Ishikawa (cell line): ENCODE measurements at regions not wholly inside any gene's neighbourhood (a gene's known extent, or its start where the extent isn't known, plus 50 kb on each side); places are given as distances from the start of the nearest gene placed in this dataset.

Experiments used
- CREB1 ChIP-seq: IDR thresholded peaks from 2 replicates; pipeline ENCODE4 v1.6.1; 2012; ENCODE audit warnings: low read depth
- MAX ChIP-seq: IDR thresholded peaks from 2 replicates; pipeline ENCODE4 v1.6.1; 2012
- NFIC ChIP-seq: IDR thresholded peaks from 2 replicates; pipeline ENCODE4 v1.6.1; 2012
- RAD21 ChIP-seq: IDR thresholded peaks from 2 replicates; pipeline ENCODE4 v1.6.1; 2012; ENCODE audit warnings: low read depth
- TCF12 ChIP-seq: IDR thresholded peaks from 2 replicates; pipeline ENCODE4 v1.6.1; 2012; ENCODE audit warnings: low read depth
- USF1 ChIP-seq: IDR thresholded peaks from 2 replicates; pipeline ENCODE4 v1.6.1; 2012
- YY1 ChIP-seq: IDR thresholded peaks from 2 replicates; pipeline ENCODE4 v1.6.1; 2012; ENCODE audit warnings: low read depth

- TF ChIP-seq TCF12 = no peak
- no peak for TF ChIP-seq RAD21
- no peak for TF ChIP-seq YY1
- TF ChIP-seq USF1 = no peak
- no peak for TF ChIP-seq MAX
- no peak for TF ChIP-seq CREB1
- TF ChIP-seq NFIC = no peak
Observed at GRCh38 chrX:109863811-109864210, 130.8 kb upstream of the ACSL4 start.
